OCI-LY3 (cell line): ENCODE measurements at regions not wholly inside any gene's neighbourhood (a gene's known extent, or its start where the extent isn't known, plus 50 kb on each side); places are given as distances from the start of the nearest gene placed in this dataset.

Source experiments
- H2AFZ ChIP-seq: fragments of 200-600, 300-600 bp; shearing (Covaris generic); 2 replicates; pipeline ENCODE4 v1.6.0; 2014; ENCODE audit warnings: antibody characterized with exemption, low read depth, low read length
- H3K27ac ChIP-seq: fragments of 200-600, 300-600 bp; sonication (generic); 2 replicates; pipeline ENCODE4 v1.5.1; 2014; ENCODE audit warnings: mild to moderate bottlenecking, low read length, moderate library complexity, mixed read lengths
- H3K27me3 ChIP-seq: fragments of 200-600, 300-600 bp; sonication (generic); 2 replicates; pipeline ENCODE4 v1.6.1; 2014; ENCODE audit warnings: low read depth, low read length, mixed read lengths
- H3K36me3 ChIP-seq: fragments of 200-600, 300-600 bp; sonication (generic); replicated peaks from 2 replicates; pipeline ENCODE3; 2014; ENCODE audit warnings: low read depth, low read length, mixed read lengths
- H3K4me1 ChIP-seq: fragments of 300-600, 200-600 bp; sonication (generic); 2 replicates; pipeline ENCODE4 v1.6.1; 2014; ENCODE audit warnings: low read length, mixed read lengths
- H3K4me2 ChIP-seq: fragments of 200-600, 300-600 bp; sonication (generic); 2 replicates; pipeline ENCODE4 v1.6.1; 2014; ENCODE audit warnings: low read length, mixed read lengths
- H3K4me3 ChIP-seq: fragments of 300-600, 200-600 bp; sonication (generic); 2 replicates; pipeline ENCODE4 v1.5.1; 2014; ENCODE audit warnings: antibody characterized with exemption, mild to moderate bottlenecking, low read length, moderate library complexity
- H3K79me2 ChIP-seq: fragments of 300-600, 200-600 bp; shearing (Covaris generic); 2 replicates; pipeline ENCODE4 v1.6.1; 2014; ENCODE audit warnings: mild to moderate bottlenecking, low read length, mixed read lengths
- H3K9ac ChIP-seq: fragments of 300-600, 200-600 bp; shearing (Covaris generic); 2 replicates; pipeline ENCODE4 v1.6.0; 2014; ENCODE audit warnings: mild to moderate bottlenecking, low read length, moderate library complexity
- H3K9me3 ChIP-seq: fragments of 200-600, 300-600 bp; shearing (Covaris generic); 2 replicates; pipeline ENCODE4 v1.6.1; 2014; ENCODE audit warnings: low read length, mixed read lengths; ENCODE audit not compliant: insufficient read depth
- H4K20me1 ChIP-seq: fragments of 200-600, 300-600 bp; sonication (generic); 2 replicates; pipeline ENCODE4 v1.6.1; 2016; ENCODE audit warnings: low read length, mixed read lengths; ENCODE audit not compliant: insufficient read depth
- CTCF ChIP-seq: fragments of 200-600, 300-600 bp; sonication (generic); IDR thresholded peaks from 2 replicates; pipeline ENCODE4 v1.5.1; 2014; ENCODE audit warnings: antibody characterized with exemption, low read length, low read depth
- EZH2phosphoT487 ChIP-seq: fragments of 200-600 bp; shearing (Covaris generic); IDR thresholded peaks from 2 replicates; pipeline ENCODE4 v1.6.1; 2018; ENCODE audit warnings: antibody characterized with exemption, mixed run types, low read depth

- H3K79me2 ChIP-seq, result no peaks in the 10 kb centered on the region
- H3K27me3 ChIP-seq, result no peaks in the 10 kb centered on the region
- no peak overlapping the region for H3K4me3 ChIP-seq
- no peaks in the 10 kb centered on the region for H3K9me3 ChIP-seq
- H2AFZ ChIP-seq, result no peak overlapping the region
- no peaks in the 10 kb centered on the region for H3K36me3 ChIP-seq
- H3K4me2 ChIP-seq, result no peak overlapping the region
- no peak overlapping the region for H3K27ac ChIP-seq
- TF ChIP-seq CTCF (no peak), EZH2phosphoT487 (no peak)
- no peak overlapping the region for H3K9ac ChIP-seq
- no peaks in the 10 kb centered on the region for H4K20me1 ChIP-seq
- no peaks in the 10 kb centered on the region for H3K4me1 ChIP-seq
Observed at GRCh38 chr16:60491273-60491672, 1545.0 kb downstream of the CDH8 start.

GRCh38 chr16:60485872-60486489 is 1550.3 kb downstream of the CDH8 start:
- Histone ChIP-seq H3K9me3 (no peaks in the 10 kb centered on the region), H3K4me2 (no peak overlapping the region), H3K27ac (no peak overlapping the region), H3K79me2 (no peaks in the 10 kb centered on the region), H3K36me3 (no peaks in the 10 kb centered on the region), H3K4me1 (no peaks in the 10 kb centered on the region), H3K4me3 (no peak overlapping the region), H2AFZ (no peak overlapping the region), H3K9ac (no peak overlapping the region), H3K27me3 (no peaks in the 10 kb centered on the region), H4K20me1 (no peaks in the 10 kb centered on the region)
- no peak for TF ChIP-seq EZH2phosphoT487
- TF ChIP-seq CTCF, result no peak

GRCh38 chr16:60484901-60485300 is 1551.3 kb downstream of the CDH8 start:
- H3K36me3 ChIP-seq, result no peaks in the 10 kb centered on the region
- no peak overlapping the region for H3K4me2 ChIP-seq
- no peak for TF ChIP-seq EZH2phosphoT487
- TF ChIP-seq CTCF, result no peak
- H3K4me1 ChIP-seq, result no peaks in the 10 kb centered on the region
- H3K9me3 ChIP-seq, result no peaks in the 10 kb centered on the region
- no peak overlapping the region for H3K4me3 ChIP-seq
- H3K27me3 ChIP-seq, result no peaks in the 10 kb centered on the region
- H3K79me2 ChIP-seq, result no peaks in the 10 kb centered on the region
- H3K27ac ChIP-seq, result no peak overlapping the region
- no peak overlapping the region for H2AFZ ChIP-seq
- H4K20me1 ChIP-seq, result no peaks in the 10 kb centered on the region
- H3K9ac ChIP-seq, result no peak overlapping the region

- H3K36me3 ChIP-seq, result no peaks in the 10 kb centered on the region
- no peak overlapping the region for H2AFZ ChIP-seq
- no peaks in the 10 kb centered on the region for H3K79me2 ChIP-seq
- no peaks in the 10 kb centered on the region for H4K20me1 ChIP-seq
- H3K4me1 ChIP-seq, result no peaks in the 10 kb centered on the region
- H3K9ac ChIP-seq, result no peak overlapping the region
- no peak overlapping the region for H3K4me2 ChIP-seq
- no peaks in the 10 kb centered on the region for H3K27me3 ChIP-seq
- H3K4me3 ChIP-seq, result no peak overlapping the region
- TF ChIP-seq EZH2phosphoT487, result no peak
- TF ChIP-seq CTCF, result no peak
- H3K27ac ChIP-seq, result no peak overlapping the region
- H3K9me3 ChIP-seq, result no peaks in the 10 kb centered on the region
Observed at GRCh38 chr16:60481591-60481990, 1554.6 kb downstream of the CDH8 start.
